Nephron progenitor cell (in vitro differentiated cells): ENCODE measurements at regions not wholly inside any gene's neighbourhood (a gene's known extent, or its start where the extent isn't known, plus 50 kb on each side); places are given as distances from the start of the nearest gene placed in this dataset.

ENCODE experiments used
- DNase-seq: peaks from one replicate; pipeline ENCODE4 v3.0.0; 2021
- H3K27ac Mint-ChIP-seq: 2 replicates; pipeline ENCODE4 v1.8.0; 2021; ENCODE audit warnings: mild to moderate bottlenecking, moderate library complexity, mixed read lengths
- H3K27me3 Mint-ChIP-seq: 2 replicates; pipeline ENCODE4 v1.8.0; 2021; ENCODE audit warnings: mild to moderate bottlenecking, low read depth, mixed read lengths; ENCODE audit not compliant: poor library complexity
- H3K36me3 Mint-ChIP-seq: 2 replicates; pipeline ENCODE4 v1.8.0; 2021; ENCODE audit warnings: low read depth, mixed read lengths
- H3K4me1 Mint-ChIP-seq: 2 replicates; pipeline ENCODE4 v1.8.0; 2021; ENCODE audit warnings: mixed read lengths
- H3K4me3 Mint-ChIP-seq: 2 replicates; pipeline ENCODE4 v1.8.0; 2021; ENCODE audit warnings: mild to moderate bottlenecking, moderate library complexity, mixed read lengths
- H3K9me3 Mint-ChIP-seq: 2 replicates; pipeline ENCODE4 v1.8.0; 2021; ENCODE audit warnings: mild to moderate bottlenecking, moderate library complexity, mixed read lengths
- CTCF ChIP-seq: fragments of 200-600 bp; sonication (generic); IDR thresholded peaks from 2 replicates; pipeline ENCODE4 v1.5.0; 2021; ENCODE audit warnings: antibody characterized with exemption

DNA sequence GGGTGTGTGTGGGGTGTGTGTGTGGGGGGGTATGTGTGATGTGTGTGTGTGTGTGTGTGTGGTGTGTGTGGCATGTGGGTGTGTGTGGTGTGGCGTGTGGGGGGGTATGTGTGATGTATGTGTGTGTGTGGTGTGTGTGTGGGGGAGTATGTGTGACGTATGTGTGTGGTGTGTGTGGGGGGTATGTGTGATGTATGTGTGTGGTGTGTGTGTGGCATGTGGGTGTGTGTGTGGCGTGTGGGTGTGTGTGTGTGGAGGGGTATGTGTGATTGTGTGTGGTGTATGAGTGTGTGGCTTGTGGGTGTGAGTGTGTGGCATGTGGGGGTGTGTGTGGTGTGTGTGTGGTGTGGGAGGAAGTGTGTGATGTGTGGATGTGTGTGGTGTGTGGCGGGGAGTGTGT is 442.3 kb downstream of the PREX1 start:
- DNase-seq, result no peak
- peaks cover 16% of the 10 kb centered on the region for H3K27me3 Mint-ChIP-seq
- no peak overlapping the region for H3K4me3 Mint-ChIP-seq
- H3K27ac Mint-ChIP-seq, result no peak overlapping the region
- peaks cover 5% of the 10 kb centered on the region for H3K9me3 Mint-ChIP-seq
- peaks cover 41% of the 10 kb centered on the region for H3K4me1 Mint-ChIP-seq
- TF ChIP-seq CTCF, result no peak
- H3K36me3 Mint-ChIP-seq, result no peaks in the 10 kb centered on the region

GRCh38 chr20:48385114-48385513 is 442.7 kb downstream of the PREX1 start:
- Mint-ChIP-seq H3K27me3 (peaks cover 16% of the 10 kb centered on the region), H3K4me1 (peaks cover 45% of the 10 kb centered on the region), H3K36me3 (no peaks in the 10 kb centered on the region), H3K4me3 (no peak overlapping the region), H3K27ac (no peak overlapping the region), H3K9me3 (peaks cover 1% of the 10 kb centered on the region)
- no peak for TF ChIP-seq CTCF
- no peak for DNase-seq

GRCh38 chr20:48384147-48384818 is 443.5 kb downstream of the PREX1 start:
- Mint-ChIP-seq H3K9me3 (no peaks in the 10 kb centered on the region), H3K27ac (no peak overlapping the region), H3K27me3 (peaks cover 9% of the 10 kb centered on the region), H3K4me3 (no peak overlapping the region), H3K36me3 (no peaks in the 10 kb centered on the region), H3K4me1 (peaks cover 47% of the 10 kb centered on the region)
- TF ChIP-seq CTCF, result no peak
- peak; percentile 29 for DNase-seq

- H3K27me3 Mint-ChIP-seq, result peaks cover 13% of the 10 kb centered on the region
- no peak for DNase-seq
These were observed 444.5 kb downstream of the PREX1 start for GRCh38 chr20:48383252-48383651.

DNA sequence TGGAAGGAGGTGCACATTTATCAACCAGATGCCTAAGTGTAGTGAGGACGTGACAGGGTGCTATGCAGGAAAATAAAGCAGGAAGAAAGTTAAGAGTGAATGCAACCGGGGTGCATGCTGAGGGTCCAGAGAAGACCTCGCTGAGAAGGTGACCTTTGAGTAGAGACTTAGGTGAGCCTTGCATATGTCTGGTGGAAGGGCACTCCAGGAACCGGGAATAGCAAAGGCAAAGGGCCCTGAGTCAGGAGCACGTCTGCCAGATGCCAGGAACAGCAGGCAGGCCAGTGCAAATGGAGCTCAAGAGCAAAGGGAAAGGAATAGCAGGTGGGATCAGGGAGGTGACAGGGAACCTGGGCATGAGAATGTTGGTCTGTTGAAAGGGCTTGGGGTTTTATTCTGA is 445.5 kb downstream of the PREX1 start:
- Mint-ChIP-seq H3K4me3 (no peak overlapping the region), H3K27ac (no peak overlapping the region), H3K36me3 (no peaks in the 10 kb centered on the region), H3K27me3 (peaks cover 14% of the 10 kb centered on the region), H3K4me1 (peaks cover 39% of the 10 kb centered on the region), H3K9me3 (no peaks in the 10 kb centered on the region)
- no peak for TF ChIP-seq CTCF
- DNase-seq, result no peak

More at GRCh38 chr20:48383252-48383651, 444.5 kb downstream of the PREX1 start:
- Mint-ChIP-seq H3K36me3 (no peaks in the 10 kb centered on the region), H3K27ac (no peak overlapping the region), H3K4me1 (peaks cover 46% of the 10 kb centered on the region), H3K9me3 (no peaks in the 10 kb centered on the region), H3K4me3 (no peak overlapping the region)
- no peak for TF ChIP-seq CTCF
